Loucy (cell line): ENCODE measurements at regions not wholly inside any gene's neighbourhood (a gene's known extent, or its start where the extent isn't known, plus 50 kb on each side); places are given as distances from the start of the nearest gene placed in this dataset.

ENCODE experiments used
- H2AFZ ChIP-seq: fragments of 200-600 bp; sonication (generic); 2 replicates; pipeline ENCODE4 v1.6.0; 2016; ENCODE audit warnings: antibody characterized with exemption, mild to moderate bottlenecking, low read length, moderate library complexity
- H3F3A ChIP-seq: fragments of 200-600 bp; 2 replicates; pipeline ENCODE4 v1.6.0; 2016; ENCODE audit warnings: antibody characterized with exemption, low read depth, mild to moderate bottlenecking
- H3K27me3 ChIP-seq: fragments of 200-600 bp; sonication (generic); 2 replicates; pipeline ENCODE4 v1.6.1; 2014; ENCODE audit warnings: low read length, mild to moderate bottlenecking; ENCODE audit not compliant: insufficient read depth, poor library complexity, severe bottlenecking
- H3K36me3 ChIP-seq: fragments of 200-600 bp; sonication (generic); 2 replicates; pipeline ENCODE4 v1.6.1; 2016; ENCODE audit warnings: low read length; ENCODE audit not compliant: insufficient read depth
- H3K4me1 ChIP-seq: fragments of 200-600 bp; sonication (generic); 2 replicates; pipeline ENCODE4 v1.5.1; 2014; ENCODE audit warnings: low read length, mild to moderate bottlenecking; ENCODE audit not compliant: insufficient read depth, poor library complexity, severe bottlenecking
- H3K4me2 ChIP-seq: fragments of 200-600 bp; sonication (generic); 2 replicates; pipeline ENCODE4 v1.6.0; 2014; ENCODE audit warnings: antibody characterized with exemption, low read length, low read depth, mild to moderate bottlenecking; ENCODE audit not compliant: poor library complexity, severe bottlenecking
- H3K4me3 ChIP-seq: fragments of 200-600 bp; sonication (generic); 2 replicates; pipeline ENCODE4 v1.5.1; 2014; ENCODE audit warnings: low read length, mild to moderate bottlenecking, mixed read lengths; ENCODE audit not compliant: poor library complexity, severe bottlenecking
- H3K79me2 ChIP-seq: fragments of 200-600 bp; sonication (generic); 2 replicates; pipeline ENCODE4 v1.6.1; 2014; ENCODE audit warnings: low read length; ENCODE audit not compliant: insufficient read depth
- H3K9ac ChIP-seq: fragments of 200-600 bp; sonication (generic); 2 replicates; pipeline ENCODE4 v1.6.0; 2014; ENCODE audit warnings: mild to moderate bottlenecking, low read depth, low read length, moderate library complexity; ENCODE audit not compliant: poor library complexity, severe bottlenecking
- H3K9me2 ChIP-seq: fragments of 200-600 bp; sonication (generic); replicated peaks from 2 replicates; pipeline ENCODE4 v1.6.1; 2016; ENCODE audit warnings: low read depth, low read length, mixed read lengths
- H3K9me3 ChIP-seq: fragments of 200-600 bp; sonication (generic); 2 replicates; pipeline ENCODE4 v1.6.1; 2014; ENCODE audit warnings: mild to moderate bottlenecking, antibody characterized with exemption, low read length, low read depth; ENCODE audit not compliant: insufficient read depth
- H4K20me1 ChIP-seq: fragments of 200-600 bp; sonication (generic); 2 replicates; pipeline ENCODE4 v1.6.0; 2014; ENCODE audit warnings: antibody characterized with exemption, low read length, mild to moderate bottlenecking; ENCODE audit not compliant: insufficient read depth, poor library complexity, severe bottlenecking
- CTCF ChIP-seq: fragments of 200-600 bp; sonication (generic); conservative IDR thresholded peaks from 2 replicates; pipeline ENCODE4 v1.5.1; 2014; ENCODE audit warnings: mild to moderate bottlenecking, antibody characterized with exemption, low read length
- EZH2phosphoT487 ChIP-seq: fragments of 200-600 bp; IDR thresholded peaks from 2 replicates; pipeline ENCODE4 v1.6.1; 2018; ENCODE audit warnings: antibody characterized with exemption, mild to moderate bottlenecking, moderate library complexity, borderline replicate concordance

GRCh38 chr17:77320044-77320440 lies 179.3 kb downstream of the SEC14L1 start:
- Histone ChIP-seq H3K4me3 (no peak overlapping the region), H3K79me2 (no peaks in the 10 kb centered on the region), H3K9ac (no peak overlapping the region), H3K9me3 (no peaks in the 10 kb centered on the region), H2AFZ (no peak overlapping the region), H3K4me1 (peaks cover 31% of the 10 kb centered on the region), H3K36me3 (no peaks in the 10 kb centered on the region), H3K4me2 (no peak overlapping the region), H3F3A (no peaks in the 10 kb centered on the region), H3K9me2 (no peaks in the 10 kb centered on the region), H3K27me3 (no peaks in the 10 kb centered on the region), H4K20me1 (no peaks in the 10 kb centered on the region)
- TF ChIP-seq CTCF, result no peak

- Histone ChIP-seq H3K4me3 (no peak overlapping the region), H3K79me2 (no peaks in the 10 kb centered on the region), H3K27me3 (no peaks in the 10 kb centered on the region), H3F3A (no peaks in the 10 kb centered on the region), H3K36me3 (no peaks in the 10 kb centered on the region), H3K4me2 (no peak overlapping the region), H3K9me3 (no peaks in the 10 kb centered on the region), H3K9me2 (no peaks in the 10 kb centered on the region), H4K20me1 (no peaks in the 10 kb centered on the region), H3K4me1 (peaks cover 34% of the 10 kb centered on the region), H3K9ac (no peak overlapping the region), H2AFZ (no peak overlapping the region)
- TF ChIP-seq CTCF (no peak), EZH2phosphoT487 (no peak)
Observed at GRCh38 chr17:77320485-77321256, 179.9 kb downstream of the SEC14L1 start.

- Histone ChIP-seq H3K79me2 (no peaks in the 10 kb centered on the region), H4K20me1 (no peaks in the 10 kb centered on the region), H3F3A (no peaks in the 10 kb centered on the region), H3K9me3 (no peaks in the 10 kb centered on the region), H3K4me3 (no peak overlapping the region), H3K27me3 (no peaks in the 10 kb centered on the region), H3K9ac (no peak overlapping the region), H3K4me1 (peaks cover 44% of the 10 kb centered on the region), H3K36me3 (no peaks in the 10 kb centered on the region), H2AFZ (no peak overlapping the region), H3K4me2 (no peak overlapping the region), H3K9me2 (no peaks in the 10 kb centered on the region)
- TF ChIP-seq CTCF, result no peak
- TF ChIP-seq EZH2phosphoT487, result no peak
Observed at GRCh38 chr17:77321649-77322513, 181.1 kb downstream of the SEC14L1 start.
